GM12864 (cell line): ENCODE measurements at regions not wholly inside any gene's neighbourhood (a gene's known extent, or its start where the extent isn't known, plus 50 kb on each side); places are given as distances from the start of the nearest gene placed in this dataset.

Source experiments
- DNase-seq: peaks from one replicate; pipeline ENCODE4 v3.0.0-alpha.2; 2011; ENCODE audit warnings: low read depth
- H3K4me3 ChIP-seq: 2 replicates; pipeline ENCODE4 v1.5.1; 2011; ENCODE audit warnings: mild to moderate bottlenecking, low read depth, low read length, control low read depth
- TF ChIP-seq, protein P1 (sequence below): IDR thresholded peaks from 2 replicates; pipeline ENCODE4 v1.5.1; 2011; ENCODE audit warnings: low read depth, mild to moderate bottlenecking, moderate library complexity, low read length, control low read depth, inconsistent platforms; ENCODE audit errors: missing control alignments

GRCh38 chr2:7665880-7666279, 748.7 kb downstream of the RNF144A start:
- DNase-seq: peak; percentile 77
- TF ChIP-seq, protein P1, sequence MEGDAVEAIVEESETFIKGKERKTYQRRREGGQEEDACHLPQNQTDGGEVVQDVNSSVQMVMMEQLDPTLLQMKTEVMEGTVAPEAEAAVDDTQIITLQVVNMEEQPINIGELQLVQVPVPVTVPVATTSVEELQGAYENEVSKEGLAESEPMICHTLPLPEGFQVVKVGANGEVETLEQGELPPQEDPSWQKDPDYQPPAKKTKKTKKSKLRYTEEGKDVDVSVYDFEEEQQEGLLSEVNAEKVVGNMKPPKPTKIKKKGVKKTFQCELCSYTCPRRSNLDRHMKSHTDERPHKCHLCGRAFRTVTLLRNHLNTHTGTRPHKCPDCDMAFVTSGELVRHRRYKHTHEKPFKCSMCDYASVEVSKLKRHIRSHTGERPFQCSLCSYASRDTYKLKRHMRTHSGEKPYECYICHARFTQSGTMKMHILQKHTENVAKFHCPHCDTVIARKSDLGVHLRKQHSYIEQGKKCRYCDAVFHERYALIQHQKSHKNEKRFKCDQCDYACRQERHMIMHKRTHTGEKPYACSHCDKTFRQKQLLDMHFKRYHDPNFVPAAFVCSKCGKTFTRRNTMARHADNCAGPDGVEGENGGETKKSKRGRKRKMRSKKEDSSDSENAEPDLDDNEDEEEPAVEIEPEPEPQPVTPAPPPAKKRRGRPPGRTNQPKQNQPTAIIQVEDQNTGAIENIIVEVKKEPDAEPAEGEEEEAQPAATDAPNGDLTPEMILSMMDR: no peak
- H3K4me3 ChIP-seq: no peak overlapping the region

- no peak overlapping the region for H3K4me3 ChIP-seq
- no peak for DNase-seq
These were observed 749.5 kb downstream of the RNF144A start for GRCh38 chr2:7666596-7667259.

DNA sequence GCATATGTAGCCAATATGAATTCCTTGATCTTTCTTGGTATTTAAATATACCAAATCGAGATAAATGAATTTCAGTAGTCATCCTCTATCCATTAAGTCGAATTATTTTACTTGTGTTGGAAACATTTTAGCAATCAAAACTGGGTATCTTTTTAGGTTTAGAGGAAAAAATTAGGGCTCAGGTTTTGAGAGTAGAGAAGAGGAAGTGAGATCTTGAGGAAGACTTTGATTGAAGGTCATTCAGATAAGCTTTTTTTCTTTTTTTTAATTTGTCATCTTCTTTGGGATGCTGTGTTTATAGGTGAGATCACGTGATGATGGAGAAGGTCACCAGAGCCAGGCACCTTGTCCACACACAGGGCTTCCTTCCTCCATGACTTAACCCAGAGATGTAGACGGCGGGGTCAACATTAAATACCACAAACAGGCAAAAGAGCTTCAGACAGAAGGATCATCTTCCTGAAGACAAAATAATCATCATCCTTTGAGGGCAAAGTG, 750.1 kb downstream of the RNF144A start:
- no peak overlapping the region for H3K4me3 ChIP-seq
- DNase-seq: no peak
- TF ChIP-seq, protein P1: no peak

More at GRCh38 chr2:7666596-7667259, 749.5 kb downstream of the RNF144A start:
- TF ChIP-seq, protein P1: no peak

DNA sequence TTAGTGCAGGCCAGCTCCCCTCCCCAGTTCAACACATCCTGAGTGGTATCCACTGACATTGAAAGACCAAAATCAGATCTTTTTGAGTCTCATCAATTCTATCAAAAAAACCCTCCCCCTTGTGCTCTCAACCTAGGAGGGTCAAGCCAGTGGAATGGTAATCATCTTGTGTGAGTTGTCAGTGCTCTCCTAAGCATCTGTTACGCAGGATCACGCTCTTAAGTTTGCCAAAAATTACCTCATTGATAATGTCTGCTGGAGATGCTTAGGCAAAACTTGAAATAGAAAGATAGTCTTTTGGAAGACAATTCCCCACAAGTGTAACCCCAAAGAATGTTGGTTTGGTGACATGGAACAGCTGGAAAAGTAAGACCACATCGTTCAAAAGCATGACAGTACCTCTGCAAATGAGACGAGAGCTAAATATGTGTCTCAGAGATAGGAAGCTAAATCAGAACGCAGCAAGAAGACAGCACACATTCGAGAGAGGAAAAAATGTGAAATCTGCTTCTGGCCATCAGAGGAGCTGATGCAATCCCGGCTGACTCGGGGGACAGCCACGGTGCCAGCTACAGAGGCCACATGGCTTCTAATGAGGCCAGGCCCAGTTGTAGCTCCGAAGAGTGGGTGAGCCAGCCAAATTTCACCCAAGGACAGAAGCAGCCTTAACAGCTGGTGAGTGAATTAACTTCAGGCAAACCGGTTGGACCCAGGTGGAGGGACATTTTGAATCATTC, 753.9 kb downstream of the RNF144A start:
- no peak for DNase-seq
- H3K4me3 ChIP-seq: no peak overlapping the region
- TF ChIP-seq, protein P1: no peak

GRCh38 chr2:7672027-7672684, 754.9 kb downstream of the RNF144A start:
- DNase-seq: no peak
- H3K4me3 ChIP-seq: no peak overlapping the region
- TF ChIP-seq, protein P1: peak; percentile 83

- no peak for DNase-seq
- no peak overlapping the region for H3K4me3 ChIP-seq
- TF ChIP-seq, protein P1: no peak
These were observed 755.5 kb downstream of the RNF144A start for GRCh38 chr2:7672685-7673071.
